ENCODE measurements at regions not wholly inside any gene's neighbourhood (a gene's known extent, or its start where the extent isn't known, plus 50 kb on each side); places are given as distances from the start of the nearest gene placed in this dataset.

- Histone ChIP-seq H3K27me3 (ENCODE audit: control insufficient read depth, insufficient read depth, low read length) (peaks cover 44% of the 10 kb centered on the region), H2AFZ (ENCODE audit: low read length) (no peak overlapping the region), H3K9me3 (ENCODE audit: control insufficient read depth, insufficient read depth, low read depth, low read length) (no peaks in the 10 kb centered on the region), H3K27ac (ENCODE audit: insufficient read depth, low read length) (no peak overlapping the region), H3K4me3 (replicated peaks in 1 of 4; ENCODE audit: control extremely low read depth in 1 of 4, insufficient read depth in 1 of 4, low read depth in 3 of 4, low read length in 4 of 4) (no peak overlapping the region), H3K79me2 (ENCODE audit: control insufficient read depth, insufficient read depth, low read length) (no peaks in the 10 kb centered on the region), H3K4me2 (ENCODE audit: extremely low read depth, insufficient read depth, low read length) (no peak overlapping the region), H3K4me1 (ENCODE audit: control insufficient read depth, extremely low read depth, insufficient read depth, low read length) (no peaks in the 10 kb centered on the region), H3K36me3 (ENCODE audit: control insufficient read depth, insufficient read depth, low read length) (no peaks in the 10 kb centered on the region), H3K9ac (ENCODE audit: insufficient read depth, low read length) (no peak overlapping the region), H4K20me1 (ENCODE audit: control insufficient read depth, extremely low read depth, insufficient read depth, low read length) (no peaks in the 10 kb centered on the region)
- TF ChIP-seq CTCF (conservative IDR thresholded peaks at IDR 0.05 in 1 of 2, IDR thresholded peaks at IDR 0.05 in 1 of 2; ENCODE audit: low read depth in 1 of 2, low read length in 2 of 2) (no peak), EZH2 (IDR thresholded peaks at IDR 0.05; ENCODE audit: low read length, missing control alignments) (no peak)
- no peak for DNase-seq (ENCODE audit: low read depth in 2 of 2)
Observed at GRCh38 chr20:1790386-1790785, 104.8 kb upstream of the SIRPA start.

- Histone ChIP-seq H3K9me3 (ENCODE audit: control insufficient read depth, insufficient read depth, low read depth, low read length) (no peaks in the 10 kb centered on the region), H2AFZ (ENCODE audit: low read length) (no peak overlapping the region), H3K4me2 (ENCODE audit: extremely low read depth, insufficient read depth, low read length) (no peak overlapping the region), H3K4me3 (replicated peaks in 1 of 4; ENCODE audit: control extremely low read depth in 1 of 4, insufficient read depth in 1 of 4, low read depth in 3 of 4, low read length in 4 of 4) (no peak overlapping the region), H3K9ac (ENCODE audit: insufficient read depth, low read length) (no peak overlapping the region), H3K27me3 (ENCODE audit: control insufficient read depth, insufficient read depth, low read length) (peaks cover 46% of the 10 kb centered on the region), H4K20me1 (ENCODE audit: control insufficient read depth, extremely low read depth, insufficient read depth, low read length) (no peaks in the 10 kb centered on the region), H3K79me2 (ENCODE audit: control insufficient read depth, insufficient read depth, low read length) (no peaks in the 10 kb centered on the region), H3K4me1 (ENCODE audit: control insufficient read depth, extremely low read depth, insufficient read depth, low read length) (no peaks in the 10 kb centered on the region), H3K36me3 (ENCODE audit: control insufficient read depth, insufficient read depth, low read length) (no peaks in the 10 kb centered on the region), H3K27ac (ENCODE audit: insufficient read depth, low read length) (no peak overlapping the region)
- DNase-seq (ENCODE audit: low read depth in 2 of 2), result no peak
- TF ChIP-seq CTCF (conservative IDR thresholded peaks at IDR 0.05 in 1 of 2, IDR thresholded peaks at IDR 0.05 in 1 of 2; ENCODE audit: low read depth in 1 of 2, low read length in 2 of 2), result no peak
- no peak for TF ChIP-seq EZH2 (IDR thresholded peaks at IDR 0.05; ENCODE audit: low read length, missing control alignments)
Observed at GRCh38 chr20:1788044-1788443, 107.2 kb upstream of the SIRPA start.

GRCh38 chr20:1786486-1786885 lies 108.7 kb upstream of the SIRPA start:
- no peak overlapping the region for H2AFZ ChIP-seq (ENCODE audit: low read length)
- no peak overlapping the region for H3K9ac ChIP-seq (ENCODE audit: insufficient read depth, low read length)
- H4K20me1 ChIP-seq (ENCODE audit: control insufficient read depth, extremely low read depth, insufficient read depth, low read length), result no peaks in the 10 kb centered on the region
- H3K79me2 ChIP-seq (ENCODE audit: control insufficient read depth, insufficient read depth, low read length), result no peaks in the 10 kb centered on the region
- no peaks in the 10 kb centered on the region for H3K4me1 ChIP-seq (ENCODE audit: control insufficient read depth, extremely low read depth, insufficient read depth, low read length)
- no peak for DNase-seq (ENCODE audit: low read depth in 2 of 2)
- no peak overlapping the region for H3K4me3 ChIP-seq (replicated peaks in 1 of 4; ENCODE audit: control extremely low read depth in 1 of 4, insufficient read depth in 1 of 4, low read depth in 3 of 4, low read length in 4 of 4)
- no peaks in the 10 kb centered on the region for H3K36me3 ChIP-seq (ENCODE audit: control insufficient read depth, insufficient read depth, low read length)
- TF ChIP-seq CTCF (conservative IDR thresholded peaks at IDR 0.05 in 1 of 2, IDR thresholded peaks at IDR 0.05 in 1 of 2; ENCODE audit: low read depth in 1 of 2, low read length in 2 of 2), result no peak
- TF ChIP-seq EZH2 (IDR thresholded peaks at IDR 0.05; ENCODE audit: low read length, missing control alignments), result no peak
- H3K4me2 ChIP-seq (ENCODE audit: extremely low read depth, insufficient read depth, low read length), result no peak overlapping the region
- H3K27me3 ChIP-seq (ENCODE audit: control insufficient read depth, insufficient read depth, low read length), result peaks cover 50% of the 10 kb centered on the region
- no peak overlapping the region for H3K27ac ChIP-seq (ENCODE audit: insufficient read depth, low read length)
- H3K9me3 ChIP-seq (ENCODE audit: control insufficient read depth, insufficient read depth, low read depth, low read length), result no peaks in the 10 kb centered on the region

All from fibroblast of lung (primary cell).